ENCODE measurements at regions not wholly inside any gene's neighbourhood (a gene's known extent, or its start where the extent isn't known, plus 50 kb on each side); places are given as distances from the start of the nearest gene placed in this dataset.
"Not testable (repeated sequence)": the region's sequence is repeated elsewhere in the genome, so short reads cannot be mapped to it uniquely, and the experiment has no call there.

GRCh38 chr5:124195411-124195810 lies 551.0 kb downstream of the ZNF608 start:
- no peak for ATAC-seq

GRCh38 chr5:124194282-124194681 lies 552.2 kb downstream of the ZNF608 start:
- no peak overlapping the region for H3K27ac Mint-ChIP-seq
- H3K27me3 Mint-ChIP-seq, result no peaks in the 10 kb centered on the region
- H3K4me3 Mint-ChIP-seq, result no peak overlapping the region
- H3K4me1 Mint-ChIP-seq, result no peaks in the 10 kb centered on the region
- no peaks in the 10 kb centered on the region for H3K36me3 Mint-ChIP-seq (ENCODE audit: low read depth)
- H3K9me3 ChIP-seq (ENCODE audit: control insufficient read depth, low read length, poor library complexity, severe bottlenecking), result no peaks in the 10 kb centered on the region
- DNase-seq (no peak), ATAC-seq (no peak)

More at GRCh38 chr5:124195411-124195810, 551.0 kb downstream of the ZNF608 start:
- no peak overlapping the region for H3K4me3 Mint-ChIP-seq
- no peak overlapping the region for H3K27ac Mint-ChIP-seq
- DNase-seq, result no peak
- no peaks in the 10 kb centered on the region for H3K4me1 Mint-ChIP-seq
- H3K36me3 Mint-ChIP-seq (ENCODE audit: low read depth), result no peaks in the 10 kb centered on the region
- no peaks in the 10 kb centered on the region for H3K27me3 Mint-ChIP-seq
- no peaks in the 10 kb centered on the region for H3K9me3 ChIP-seq (ENCODE audit: control insufficient read depth, low read length, poor library complexity, severe bottlenecking)

- Mint-ChIP-seq H3K36me3 (ENCODE audit: low read depth) (no peaks in the 10 kb centered on the region), H3K27ac (no peak overlapping the region), H3K4me3 (no peak overlapping the region), H3K4me1 (no peaks in the 10 kb centered on the region), H3K27me3 (no peaks in the 10 kb centered on the region)
- no peak for ATAC-seq
- DNase-seq, result no peak
- H3K9me3 ChIP-seq (ENCODE audit: control insufficient read depth, low read length, poor library complexity, severe bottlenecking), result no peaks in the 10 kb centered on the region
Measured at GRCh38 chr5:124193371-124193789, 553.1 kb downstream of the ZNF608 start.

GRCh38 chr5:124192716-124193115 lies 553.7 kb downstream of the ZNF608 start:
- DNase-seq (no peak), ATAC-seq (no peak)
- Mint-ChIP-seq H3K4me1 (no peaks in the 10 kb centered on the region), H3K36me3 (ENCODE audit: low read depth) (no peaks in the 10 kb centered on the region), H3K27me3 (no peaks in the 10 kb centered on the region), H3K27ac (no peak overlapping the region), H3K4me3 (no peak overlapping the region)
- H3K9me3 ChIP-seq (ENCODE audit: control insufficient read depth, low read length, poor library complexity, severe bottlenecking), result no peaks in the 10 kb centered on the region

GRCh38 chr5:124185716-124186115 lies 560.7 kb downstream of the ZNF608 start:
- H3K27ac Mint-ChIP-seq, result no peak overlapping the region
- no peaks in the 10 kb centered on the region for H3K4me1 Mint-ChIP-seq
- ATAC-seq (no peak), DNase-seq (no peak)
- H3K36me3 Mint-ChIP-seq (ENCODE audit: low read depth), result no peaks in the 10 kb centered on the region
- H3K27me3 Mint-ChIP-seq, result no peaks in the 10 kb centered on the region
- H3K4me3 Mint-ChIP-seq, result no peak overlapping the region
- no peaks in the 10 kb centered on the region for H3K9me3 ChIP-seq (ENCODE audit: control insufficient read depth, low read length, poor library complexity, severe bottlenecking)

- Mint-ChIP-seq H3K36me3 (ENCODE audit: low read depth) (no peaks in the 10 kb centered on the region), H3K4me1 (no peaks in the 10 kb centered on the region), H3K4me3 (no peak overlapping the region), H3K27ac (no peak overlapping the region), H3K27me3 (no peaks in the 10 kb centered on the region)
- no peak for DNase-seq
- no peaks in the 10 kb centered on the region for H3K9me3 ChIP-seq (ENCODE audit: control insufficient read depth, low read length, poor library complexity, severe bottlenecking)
- no peak for ATAC-seq
Measured at GRCh38 chr5:124182133-124182532, 564.3 kb downstream of the ZNF608 start.

- no peak overlapping the region for H3K27ac Mint-ChIP-seq
- H3K36me3 Mint-ChIP-seq (ENCODE audit: low read depth), result no peaks in the 10 kb centered on the region
- no peak for ATAC-seq
- H3K4me3 Mint-ChIP-seq, result no peak overlapping the region
- H3K27me3 Mint-ChIP-seq, result no peaks in the 10 kb centered on the region
- DNase-seq, result no peak
- no peaks in the 10 kb centered on the region for H3K4me1 Mint-ChIP-seq
- H3K9me3 ChIP-seq (ENCODE audit: control insufficient read depth, low read length, poor library complexity, severe bottlenecking), result no peaks in the 10 kb centered on the region
Measured at GRCh38 chr5:124180875-124181461, 565.5 kb downstream of the ZNF608 start.

- Mint-ChIP-seq H3K27ac (no peak overlapping the region), H3K4me3 (no peak overlapping the region), H3K4me1 (no peaks in the 10 kb centered on the region), H3K36me3 (ENCODE audit: low read depth) (no peaks in the 10 kb centered on the region), H3K27me3 (no peaks in the 10 kb centered on the region)
- DNase-seq (no peak), ATAC-seq (no peak)
- no peaks in the 10 kb centered on the region for H3K9me3 ChIP-seq (ENCODE audit: control insufficient read depth, low read length, poor library complexity, severe bottlenecking)
Measured at GRCh38 chr5:124180299-124180874, 566.1 kb downstream of the ZNF608 start.

GRCh38 chr5:124179819-124180218 lies 566.6 kb downstream of the ZNF608 start:
- no peaks in the 10 kb centered on the region for H3K4me1 Mint-ChIP-seq
- ATAC-seq (no peak), DNase-seq (no peak)
- no peaks in the 10 kb centered on the region for H3K27me3 Mint-ChIP-seq
- no peaks in the 10 kb centered on the region for H3K9me3 ChIP-seq (ENCODE audit: control insufficient read depth, low read length, poor library complexity, severe bottlenecking)
- no peak overlapping the region for H3K27ac Mint-ChIP-seq
- H3K36me3 Mint-ChIP-seq (ENCODE audit: low read depth), result no peaks in the 10 kb centered on the region
- H3K4me3 Mint-ChIP-seq, result no peak overlapping the region

GRCh38 chr5:124178050-124178449 lies 568.4 kb downstream of the ZNF608 start:
- no peak overlapping the region for H3K4me3 Mint-ChIP-seq
- H3K9me3 ChIP-seq (ENCODE audit: control insufficient read depth, low read length, poor library complexity, severe bottlenecking), result no peaks in the 10 kb centered on the region
- H3K4me1 Mint-ChIP-seq, result no peaks in the 10 kb centered on the region
- no peak overlapping the region for H3K27ac Mint-ChIP-seq
- no peak for ATAC-seq
- DNase-seq, result no peak
- no peaks in the 10 kb centered on the region for H3K27me3 Mint-ChIP-seq
- H3K36me3 Mint-ChIP-seq (ENCODE audit: low read depth), result no peaks in the 10 kb centered on the region

GRCh38 chr5:124176692-124177091 lies 569.7 kb downstream of the ZNF608 start:
- Mint-ChIP-seq H3K36me3 (ENCODE audit: low read depth) (no peaks in the 10 kb centered on the region), H3K4me1 (no peaks in the 10 kb centered on the region), H3K27me3 (no peaks in the 10 kb centered on the region), H3K4me3 (no peak overlapping the region), H3K27ac (no peak overlapping the region)
- DNase-seq (no peak), ATAC-seq (no peak)
- H3K9me3 ChIP-seq (ENCODE audit: control insufficient read depth, low read length, poor library complexity, severe bottlenecking), result no peaks in the 10 kb centered on the region

- ATAC-seq (no peak), DNase-seq (no peak)
- no peak overlapping the region for H3K27ac Mint-ChIP-seq
- no peaks in the 10 kb centered on the region for H3K4me1 Mint-ChIP-seq
- H3K4me3 Mint-ChIP-seq, result no peak overlapping the region
- H3K36me3 Mint-ChIP-seq (ENCODE audit: low read depth), result no peaks in the 10 kb centered on the region
- H3K9me3 ChIP-seq (ENCODE audit: control insufficient read depth, low read length, poor library complexity, severe bottlenecking), result peaks cover 4% of the 10 kb centered on the region
- H3K27me3 Mint-ChIP-seq, result no peaks in the 10 kb centered on the region
Measured at GRCh38 chr5:124173386-124173785, 573.1 kb downstream of the ZNF608 start.

GRCh38 chr5:124172389-124173003 lies 573.9 kb downstream of the ZNF608 start:
- DNase-seq, result no peak
- H3K27ac Mint-ChIP-seq, result no peak overlapping the region
- no peaks in the 10 kb centered on the region for H3K4me1 Mint-ChIP-seq
- peaks cover 4% of the 10 kb centered on the region for H3K9me3 ChIP-seq (ENCODE audit: control insufficient read depth, low read length, poor library complexity, severe bottlenecking)
- H3K4me3 Mint-ChIP-seq, result no peak overlapping the region
- no peak for ATAC-seq
- H3K36me3 Mint-ChIP-seq (ENCODE audit: low read depth), result no peaks in the 10 kb centered on the region
- no peaks in the 10 kb centered on the region for H3K27me3 Mint-ChIP-seq

- not testable (repeated sequence) for H3K4me3 Mint-ChIP-seq; H3K27me3 Mint-ChIP-seq; DNase-seq; H3K9me3 ChIP-seq (ENCODE audit: control insufficient read depth, low read length, poor library complexity, severe bottlenecking); ATAC-seq; H3K36me3 Mint-ChIP-seq (ENCODE audit: low read depth); H3K27ac Mint-ChIP-seq; H3K4me1 Mint-ChIP-seq
Measured at GRCh38 chr5:124168093-124168492, 578.3 kb downstream of the ZNF608 start.
